Lower leg skin (tissue), 4 donors: ENCODE measurements at regions not wholly inside any gene's neighbourhood (a gene's known extent, or its start where the extent isn't known, plus 50 kb on each side); places are given as distances from the start of the nearest gene placed in this dataset.

ENCODE experiments used
- DNase-seq, 2 donors: peaks; one replicate each; pipeline ENCODE4 v3.0.0-alpha.2; 2019; ENCODE audit warnings: low spot score in 2 of 2
- H3K4me3 ChIP-seq: fragments of 200-600 bp; sonication (generic); 2 replicates; pipeline ENCODE4 v1.5.1; 2017; ENCODE audit warnings: mild to moderate bottlenecking, low read depth; ENCODE audit not compliant: poor library complexity, severe bottlenecking
- CTCF ChIP-seq, 3 donors: fragments of 450-650 bp; IDR thresholded peaks; one replicate each; pipeline ENCODE4 v1.5.1; 2016; ENCODE audit warnings: antibody characterized with exemption in 3 of 3, mild to moderate bottlenecking in 3 of 3, moderate library complexity in 2 of 3
- POLR2A ChIP-seq, 2 donors: fragments of 450-650 bp; IDR thresholded peaks; one replicate each; pipeline ENCODE4 v1.6.1; 2016 to 2017; ENCODE audit warnings: antibody characterized with exemption in 2 of 2, mild to moderate bottlenecking in 1 of 2, moderate library complexity in 1 of 2
- WGBS, 2 donors: methylation state at CpG; one replicate each; pipeline ENCODE4 v1.1.5; 2018; 5-methylcytosine and 5-hydroxymethylcytosine counted together
- intact Hi-C: fragments of 100-400 bp; cut with DNase I; formaldehyde crosslinking; loops from one replicate; pipeline ENCODE4 v1.15.0; 2023; ENCODE audit warnings: low total_unique reads

DNA sequence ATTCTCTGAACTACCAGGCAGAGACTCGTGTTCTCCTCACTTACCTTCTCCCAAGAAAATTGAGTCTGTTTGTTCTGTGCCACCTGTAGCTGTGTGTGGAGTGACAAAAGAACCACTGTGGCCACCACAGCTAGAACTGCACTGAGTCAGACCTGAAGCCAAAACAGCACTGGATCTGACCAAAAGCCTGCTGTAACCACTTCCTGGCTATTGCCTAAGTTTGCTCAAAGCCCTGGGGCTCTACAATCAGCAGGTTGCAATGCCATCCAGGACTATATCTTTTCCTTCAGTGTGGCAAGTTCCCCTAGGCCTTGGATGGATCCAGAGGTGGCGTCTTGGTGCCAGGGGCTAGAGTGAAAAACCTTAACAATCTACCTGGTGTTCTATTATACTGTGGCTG, 449.1 kb downstream of the FAM133A start:
- TF ChIP-seq POLR2A (IDR thresholded peaks at IDR 0.05) (no peak), CTCF (IDR thresholded peaks at IDR 0.05) (no peak)
- intact Hi-C loops, result loop anchor here (1.0 kb wide), 1 partner anchor 38 kb away; no protein-coding TSS in a partner anchor
- H3K4me3 ChIP-seq, result no peak overlapping the region
- DNase-seq, result no peak
- WGBS, 2 donors, result 80% methylated on average over 2 of the region's 2 CpGs; no CpG with 5 or more reads in 1 of the 2 donors

- DNase-seq, result no peak
- intact Hi-C loops, result no loop called here
- no peak for TF ChIP-seq POLR2A (IDR thresholded peaks at IDR 0.05)
- TF ChIP-seq CTCF (IDR thresholded peaks at IDR 0.05), result no peak
- no peak overlapping the region for H3K4me3 ChIP-seq
- WGBS, 2 donors, result 68 to 75% methylated on average over 2 of the region's 2 CpGs
Observed at GRCh38 chrX:94162971-94163370, 489.0 kb downstream of the FAM133A start.

DNA sequence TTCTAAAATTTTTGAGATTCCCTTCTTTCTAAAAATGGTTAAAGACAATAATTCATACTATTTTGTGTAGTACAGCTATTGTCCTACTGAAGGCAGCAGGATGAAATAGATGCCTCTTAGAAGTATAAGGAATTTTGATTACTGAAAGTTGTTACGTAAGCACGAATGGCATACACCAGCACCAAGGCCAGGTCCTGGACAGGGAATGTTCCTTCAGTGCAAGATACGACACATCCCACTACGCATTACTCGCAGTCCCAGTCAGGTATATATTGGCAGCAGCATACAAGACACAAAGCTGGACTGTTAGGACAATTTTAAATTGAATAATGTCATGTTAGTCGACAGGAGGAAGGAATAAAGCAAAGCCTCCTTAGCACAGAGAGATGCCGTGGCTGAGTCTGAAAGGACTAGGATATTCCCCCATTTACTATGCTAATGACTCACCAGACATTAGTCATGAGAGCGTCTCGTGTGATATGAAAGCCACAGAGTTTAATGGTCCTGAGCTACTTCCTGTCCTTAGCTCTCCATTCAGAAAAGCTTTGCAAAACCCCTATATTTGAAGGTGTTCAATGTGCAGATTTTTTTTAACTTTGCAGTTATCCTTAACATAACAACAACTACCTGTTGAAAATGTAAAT, 504.3 kb downstream of the FAM133A start:
- no peak for TF ChIP-seq POLR2A (IDR thresholded peaks at IDR 0.05)
- TF ChIP-seq CTCF (IDR thresholded peaks at IDR 0.05), result no peak
- H3K4me3 ChIP-seq, result no peak overlapping the region
- intact Hi-C loops, result loop anchor here (10.0 kb wide), 1 partner anchor 57 kb away; no protein-coding TSS in a partner anchor
- no peak for DNase-seq
- 53 to 62% methylated on average over 9 of the region's 9 CpGs for WGBS, 2 donors

DNA sequence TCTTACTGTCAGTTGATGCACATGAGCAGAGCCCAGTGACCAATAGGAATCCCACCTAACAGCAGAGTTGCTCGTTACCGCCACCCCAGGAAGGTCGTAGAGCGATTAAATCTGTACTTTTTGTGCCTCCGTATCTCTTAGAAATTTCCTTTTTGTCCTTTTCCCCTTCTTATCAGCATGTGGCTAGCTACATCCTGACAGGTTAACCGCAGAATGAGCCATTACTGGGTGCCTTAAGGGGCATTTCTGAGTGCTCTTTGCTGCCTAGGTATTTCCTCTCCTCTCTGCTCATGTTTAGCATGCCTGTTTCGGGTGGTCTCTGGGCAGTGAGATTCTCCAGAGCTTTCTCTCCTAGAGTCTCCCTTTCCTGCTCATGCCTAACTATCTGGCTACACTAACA, 530.5 kb downstream of the FAM133A start:
- TF ChIP-seq CTCF (IDR thresholded peaks at IDR 0.05) (no peak), POLR2A (IDR thresholded peaks at IDR 0.05) (no peak)
- no peak overlapping the region for H3K4me3 ChIP-seq
- intact Hi-C loops, result no loop called here
- DNase-seq, result no peak
- WGBS, 2 donors, result 76 to 80% methylated on average over 7 of the region's 7 CpGs

GRCh38 chrX:94216738-94217137, 542.7 kb downstream of the FAM133A start:
- TF ChIP-seq POLR2A (IDR thresholded peaks at IDR 0.05) (no peak), CTCF (IDR thresholded peaks at IDR 0.05) (no peak)
- intact Hi-C loops, result no loop called here
- no peak for DNase-seq
- WGBS, 2 donors, result 63 to 82% methylated on average over 1 of the region's 1 CpG
- no peak overlapping the region for H3K4me3 ChIP-seq

- DNase-seq, result no peak
- no peak for TF ChIP-seq POLR2A (IDR thresholded peaks at IDR 0.05)
- TF ChIP-seq CTCF (IDR thresholded peaks at IDR 0.05), result no peak
Observed at GRCh38 chrX:94252211-94252610, 578.2 kb downstream of the FAM133A start.

More at GRCh38 chrX:94252211-94252610, 578.2 kb downstream of the FAM133A start:
- H3K4me3 ChIP-seq, result no peak overlapping the region
- intact Hi-C loops, result no loop called here
- 72 to 85% methylated on average over 2 of the region's 2 CpGs for WGBS, 2 donors
